ENCODE measurements at regions not wholly inside any gene's neighbourhood (a gene's known extent, or its start where the extent isn't known, plus 50 kb on each side); places are given as distances from the start of the nearest gene placed in this dataset.
"Not testable (repeated sequence)": the region's sequence is repeated elsewhere in the genome, so short reads cannot be mapped to it uniquely, and the experiment has no call there.

DNA sequence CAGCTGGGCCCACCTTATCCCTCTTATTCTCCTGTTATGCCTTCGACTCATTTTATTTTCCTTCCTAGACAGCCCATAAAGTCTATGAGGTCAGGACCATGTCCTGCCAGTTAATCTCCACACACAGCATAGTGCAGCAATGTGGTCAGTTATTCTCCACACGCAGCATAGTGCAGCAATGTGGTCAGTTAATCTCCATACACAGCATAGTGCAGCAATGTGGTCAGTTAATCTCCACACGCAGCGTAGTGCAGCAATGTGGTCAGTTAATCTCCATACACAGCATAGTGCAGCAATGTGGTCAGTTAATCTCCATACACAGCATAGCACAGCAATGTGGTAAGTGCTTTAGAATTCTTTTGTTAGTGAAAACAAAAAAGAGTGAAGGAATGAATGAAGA lies 77.8 kb downstream of the TEX36 start:
- no peak for DNase-seq (ENCODE audit: low read depth in 2 of 3, low spot score in 2 of 3)

DNA sequence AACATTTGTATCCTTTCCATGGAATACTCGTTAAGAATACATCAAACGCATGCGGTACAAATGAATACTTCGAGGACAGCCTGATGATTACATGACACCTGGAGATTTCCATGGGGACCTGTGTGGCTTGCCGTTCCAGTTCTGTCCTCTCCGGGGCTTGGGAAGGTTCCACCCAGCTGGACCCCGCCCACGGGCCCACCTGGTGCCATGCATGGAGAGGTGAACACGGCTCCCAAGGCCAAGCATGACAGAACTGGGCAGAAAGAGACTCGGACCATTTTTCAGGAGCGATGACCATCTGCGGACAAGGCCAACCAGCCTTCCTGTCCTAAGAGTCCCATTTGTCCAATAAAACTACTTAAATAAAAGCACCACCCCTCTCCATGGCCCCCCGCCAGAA lies 80.1 kb downstream of the TEX36 start:
- DNase-seq (ENCODE audit: low read depth in 2 of 3, low spot score in 2 of 3) = no peak

DNA sequence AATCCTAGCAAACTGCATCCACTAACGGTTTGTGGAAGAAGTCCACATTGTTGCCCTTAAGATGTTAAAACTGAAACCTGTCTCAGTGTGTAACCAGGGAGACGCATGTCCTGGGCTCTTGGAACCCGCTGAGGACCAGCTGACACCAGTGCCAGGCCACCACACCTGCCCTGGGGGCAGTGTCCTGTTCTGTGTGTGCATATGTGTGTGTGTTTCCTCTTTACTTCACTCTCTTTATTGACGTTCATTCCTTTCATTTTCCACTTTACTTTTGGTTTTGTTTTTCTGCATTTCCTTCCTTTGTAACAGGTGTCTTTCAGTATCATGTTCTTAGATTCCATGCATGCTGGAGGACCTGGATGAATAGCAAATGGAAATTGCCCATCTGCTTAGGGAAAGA lies 83.8 kb downstream of the TEX36 start:
- no peak for DNase-seq (ENCODE audit: low read depth in 2 of 3, low spot score in 2 of 3)

DNA sequence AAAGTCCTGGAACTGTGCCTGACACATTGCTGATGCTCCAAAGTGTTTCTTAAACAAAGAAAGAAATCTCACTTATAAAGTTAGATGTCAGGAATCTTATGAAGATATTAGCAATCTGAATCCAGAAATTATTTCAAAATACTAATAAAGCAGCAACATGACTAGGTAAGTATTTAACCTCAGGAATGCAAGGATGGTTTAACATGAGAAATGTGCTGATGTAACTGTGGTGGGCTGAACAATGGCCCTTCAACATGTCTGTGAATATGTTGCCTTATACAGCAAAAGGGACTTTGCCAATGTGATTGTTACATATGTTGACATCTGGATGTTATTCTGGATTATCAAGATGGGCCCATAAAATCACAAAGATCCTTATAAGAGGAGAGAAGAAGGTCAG lies 87.1 kb downstream of the TEX36 start:
- DNase-seq (ENCODE audit: low read depth in 2 of 3, low spot score in 2 of 3) = no peak

DNA sequence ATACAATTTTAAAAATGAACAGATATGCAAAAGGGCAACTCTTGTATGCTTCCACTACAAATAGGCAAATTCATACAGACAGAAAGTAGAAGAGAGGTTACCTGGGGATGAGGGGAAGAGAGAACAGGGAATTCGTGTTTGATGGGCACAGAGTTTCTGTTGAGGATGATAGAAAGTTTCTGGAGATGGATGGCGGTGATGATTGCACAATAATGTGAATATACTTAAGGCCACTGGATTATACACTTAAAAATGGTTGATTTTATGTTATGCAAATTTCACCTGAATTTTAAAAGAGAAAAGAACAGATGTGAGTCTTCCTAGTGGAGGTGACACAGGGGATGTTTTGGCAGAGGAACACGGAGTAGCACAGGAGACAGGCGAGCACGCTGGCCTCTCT lies 89.3 kb downstream of the TEX36 start:
- no peak for DNase-seq (ENCODE audit: low read depth in 2 of 3, low spot score in 2 of 3)

DNA sequence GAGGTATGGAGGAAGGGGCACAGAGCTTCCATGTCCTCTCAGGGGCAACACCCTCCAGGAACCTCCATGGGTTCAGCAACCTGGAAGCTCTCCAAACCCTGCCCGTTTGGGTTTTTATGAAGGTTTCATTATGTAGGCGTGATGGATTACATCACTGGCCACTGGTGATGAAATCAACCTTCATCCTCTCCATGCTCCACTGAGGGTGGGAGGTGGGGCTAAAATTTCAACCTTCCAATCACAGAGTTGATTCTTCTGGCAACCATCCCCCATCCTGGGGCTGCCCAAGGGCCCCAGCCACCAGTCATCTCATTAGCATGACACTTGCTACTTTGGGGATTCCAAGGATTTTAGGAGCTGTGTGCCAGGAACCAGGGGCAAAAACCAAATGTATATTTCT lies 90.1 kb downstream of the TEX36 start:
- no peak for DNase-seq (ENCODE audit: low read depth in 2 of 3, low spot score in 2 of 3)

DNA sequence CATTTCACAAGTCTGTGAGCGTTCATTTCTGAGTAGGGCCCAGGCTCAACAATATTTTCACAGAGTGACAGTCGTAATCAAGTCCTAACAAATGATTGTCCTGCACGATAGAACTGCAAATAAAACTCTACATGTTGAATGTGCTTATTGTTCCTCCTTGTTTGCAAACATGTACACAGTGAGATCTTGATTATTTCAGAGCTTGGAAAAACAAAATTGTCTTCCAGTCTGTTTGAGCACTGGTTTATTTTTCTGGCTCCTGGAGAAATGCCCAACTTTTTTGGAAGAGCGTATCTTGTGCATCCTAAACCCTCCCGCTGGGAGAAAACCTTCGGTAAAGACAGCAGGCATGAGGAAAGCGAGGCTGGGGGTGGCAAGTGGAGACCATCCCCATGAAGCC lies 91.1 kb downstream of the TEX36 start:
- DNase-seq (ENCODE audit: low read depth in 2 of 3, low spot score in 2 of 3) = no peak

DNA sequence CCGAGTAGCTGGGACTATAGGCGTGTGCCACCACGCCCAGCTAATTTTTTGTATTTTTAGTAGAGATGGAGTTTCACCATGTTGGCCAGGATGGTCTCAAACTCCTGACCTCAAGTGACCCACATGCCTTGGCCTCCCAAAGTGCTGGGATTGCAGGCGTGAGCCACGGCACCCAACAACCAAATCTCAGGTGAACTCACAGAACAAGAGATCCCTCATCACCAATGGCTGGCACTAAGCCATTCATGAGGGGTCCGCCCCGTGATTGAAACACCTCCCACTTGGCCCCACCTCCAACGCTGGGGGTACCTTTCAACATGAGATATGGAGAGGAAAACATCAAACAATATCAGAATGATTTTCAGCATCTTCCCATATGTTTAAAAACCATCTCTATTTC lies 94.2 kb downstream of the TEX36 start:
- DNase-seq (ENCODE audit: low read depth in 2 of 3, low spot score in 2 of 3) = not testable (repeated sequence)

DNA sequence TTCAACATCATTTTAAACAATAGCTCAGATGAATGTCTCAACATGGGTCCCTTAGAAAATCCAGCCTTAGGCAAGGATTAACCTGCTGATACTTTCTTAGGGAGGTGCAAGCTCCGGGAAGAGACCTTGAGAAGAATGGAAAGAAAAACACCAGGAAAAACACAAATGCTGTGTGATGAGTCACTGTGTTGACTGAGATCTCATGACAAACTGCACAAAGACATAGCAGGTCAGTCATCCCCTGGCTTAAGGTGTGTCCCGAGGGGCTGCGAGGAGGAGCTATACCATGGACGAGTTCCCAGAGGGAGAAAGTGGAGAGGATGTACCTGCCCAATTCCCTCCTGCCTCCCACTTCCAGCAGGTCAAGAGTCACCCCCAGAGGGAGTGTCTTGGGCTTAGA lies 98.0 kb downstream of the TEX36 start:
- DNase-seq (ENCODE audit: low read depth in 2 of 3, low spot score in 2 of 3) = no peak

DNA sequence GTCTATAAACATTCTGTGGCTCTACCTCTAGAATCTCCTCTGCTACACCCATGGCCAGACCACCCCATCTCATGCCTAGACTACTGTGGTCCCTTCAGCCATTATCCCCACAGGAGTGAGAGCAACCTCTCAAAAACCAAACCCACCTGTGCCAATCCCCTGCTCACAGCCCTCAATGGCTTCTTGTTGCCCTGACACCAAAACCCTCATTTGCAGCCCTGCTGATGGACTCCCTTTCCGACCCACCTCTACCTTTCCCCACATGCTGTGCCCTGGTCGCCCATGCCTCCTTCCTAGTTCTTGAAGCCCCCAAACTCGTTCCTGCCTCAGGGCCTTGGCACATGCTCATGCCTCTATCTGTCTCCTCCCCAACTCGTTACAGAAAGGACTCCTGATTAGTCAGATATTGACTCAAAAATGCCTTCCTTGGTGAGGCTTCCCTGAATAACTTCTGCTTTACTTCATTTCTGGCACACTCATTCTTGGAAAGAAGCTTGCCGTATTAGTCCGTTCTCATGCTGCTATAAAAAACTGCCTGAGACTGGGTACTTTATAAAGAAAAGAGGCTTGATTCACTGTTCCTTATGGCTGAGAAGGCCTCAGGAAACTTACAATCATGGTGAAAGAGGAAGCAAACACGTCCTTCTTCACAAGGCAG lies 104.2 kb downstream of the TEX36 start:
- no peak for DNase-seq (ENCODE audit: low read depth in 2 of 3, low spot score in 2 of 3)

DNA sequence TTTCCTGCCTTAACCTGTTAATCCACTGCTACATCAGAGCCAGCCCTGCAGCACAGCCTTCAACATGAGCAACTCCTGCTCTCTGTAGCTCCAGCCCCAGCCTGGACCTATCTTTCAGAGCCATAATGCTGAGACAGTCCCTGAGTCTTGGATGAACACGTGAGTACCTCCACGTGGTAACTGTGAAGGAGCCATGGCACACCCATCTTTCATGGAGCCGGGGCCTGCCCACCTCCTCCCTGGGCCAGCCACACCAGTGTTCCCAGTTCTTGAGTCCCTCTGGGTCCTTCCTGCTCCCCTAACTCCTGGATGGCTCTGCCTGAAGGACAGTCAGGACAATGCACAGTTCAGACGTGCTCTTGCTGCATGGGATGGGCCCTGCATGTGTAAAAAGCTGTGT lies 107.1 kb downstream of the TEX36 start:
- no peak for DNase-seq (ENCODE audit: low read depth in 2 of 3, low spot score in 2 of 3)

DNA sequence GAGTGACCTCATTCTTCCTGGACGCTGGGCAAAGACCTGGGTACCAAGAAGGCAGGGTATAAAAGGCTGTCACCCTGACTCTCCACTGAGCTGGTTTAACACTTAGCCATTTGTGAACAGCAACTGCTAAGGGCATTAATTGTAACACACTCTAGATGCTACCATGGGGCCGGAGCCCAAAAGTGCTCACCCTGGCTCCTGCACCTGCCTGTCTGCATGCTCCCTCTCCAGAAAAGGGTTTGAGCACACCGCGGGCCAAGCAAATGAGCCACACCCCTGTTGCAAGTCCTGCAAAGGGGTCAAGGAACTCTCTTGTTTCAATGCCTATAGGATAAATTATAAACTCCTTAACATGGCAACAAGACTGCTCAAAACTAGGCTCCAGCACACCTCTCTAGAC lies 114.8 kb downstream of the TEX36 start:
- DNase-seq (ENCODE audit: low read depth in 2 of 3, low spot score in 2 of 3) = no peak

DNA sequence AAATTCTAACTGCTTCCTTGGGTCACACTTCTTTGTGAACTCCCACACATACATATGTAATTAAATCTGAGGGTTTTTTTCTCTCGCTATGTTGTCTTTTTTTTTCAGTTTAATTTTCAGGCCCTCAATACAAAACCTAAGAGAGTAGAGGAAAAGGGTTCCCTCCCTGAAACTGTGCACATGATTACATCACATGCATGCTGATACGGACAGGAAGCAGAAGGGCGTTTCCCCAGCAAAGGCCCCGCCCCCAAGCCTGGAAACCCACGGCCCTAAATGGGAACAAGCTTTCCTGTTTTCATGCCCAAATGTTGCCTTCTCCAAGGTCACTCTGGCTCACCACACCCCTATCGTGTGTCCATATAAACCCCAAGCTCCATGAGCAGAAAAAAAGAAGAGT lies 115.4 kb downstream of the TEX36 start:
- DNase-seq (ENCODE audit: low read depth in 2 of 3, low spot score in 2 of 3) = no peak

DNA sequence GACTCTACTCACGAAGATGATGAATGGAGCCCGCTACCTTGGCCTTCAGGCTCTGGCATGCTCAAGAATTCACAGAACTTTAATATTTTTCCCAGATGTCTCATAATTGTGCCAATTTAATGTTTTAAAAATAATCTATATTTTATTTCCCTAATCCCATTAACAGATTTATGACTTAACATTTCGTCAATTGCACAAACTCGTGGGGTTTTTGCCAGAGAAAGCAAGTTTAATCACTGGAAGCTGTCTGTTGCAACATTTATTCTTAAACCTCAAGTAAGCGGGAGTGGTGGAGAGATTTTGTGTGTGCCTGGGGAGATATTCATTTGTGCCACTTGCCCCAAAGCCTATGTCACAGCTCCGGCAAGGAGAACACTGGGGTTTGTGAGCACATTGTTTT lies 117.9 kb downstream of the TEX36 start:
- DNase-seq (ENCODE audit: low read depth in 2 of 3, low spot score in 2 of 3) = no peak

DNA sequence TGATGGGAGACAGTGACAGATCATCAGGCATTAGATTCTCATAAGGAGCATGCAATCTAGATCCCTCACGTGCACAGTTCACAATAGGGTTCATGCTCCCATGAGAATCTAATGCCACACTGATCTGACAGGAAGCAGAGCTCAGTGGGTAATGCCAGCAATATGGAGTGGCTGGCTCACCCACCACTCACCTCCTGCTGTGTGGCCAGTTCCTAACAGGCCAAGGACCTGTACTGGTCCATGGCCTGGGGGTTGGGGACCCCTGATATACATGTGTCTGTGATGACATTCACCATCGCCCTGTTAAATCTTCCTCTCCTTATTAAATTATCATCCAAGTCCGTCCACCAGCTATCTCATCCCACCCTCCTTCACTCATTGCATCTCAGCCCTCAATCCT lies 118.4 kb downstream of the TEX36 start:
- no peak for DNase-seq (ENCODE audit: low read depth in 2 of 3, low spot score in 2 of 3)

DNA sequence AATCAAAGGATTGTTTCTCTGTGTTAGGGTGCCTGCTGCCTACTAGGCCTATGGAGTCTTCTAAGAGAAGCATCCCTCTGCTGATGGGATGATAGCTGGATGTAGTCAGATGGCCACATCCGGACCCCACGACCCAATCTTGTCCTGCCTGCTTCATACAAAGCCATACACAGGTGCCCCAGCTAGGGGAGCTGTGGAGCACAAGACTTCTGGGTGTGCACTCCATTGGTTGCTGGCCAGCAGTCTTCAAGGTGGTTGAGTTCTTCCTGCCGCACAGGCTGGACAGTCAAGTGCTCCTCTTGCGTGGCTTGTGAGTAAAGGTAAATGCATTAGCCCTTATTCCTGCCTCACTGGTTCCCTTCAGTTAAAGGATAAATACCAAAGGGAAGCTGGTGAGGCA lies 120.2 kb downstream of the TEX36 start:
- DNase-seq (ENCODE audit: low read depth in 2 of 3, low spot score in 2 of 3) = no peak

DNA sequence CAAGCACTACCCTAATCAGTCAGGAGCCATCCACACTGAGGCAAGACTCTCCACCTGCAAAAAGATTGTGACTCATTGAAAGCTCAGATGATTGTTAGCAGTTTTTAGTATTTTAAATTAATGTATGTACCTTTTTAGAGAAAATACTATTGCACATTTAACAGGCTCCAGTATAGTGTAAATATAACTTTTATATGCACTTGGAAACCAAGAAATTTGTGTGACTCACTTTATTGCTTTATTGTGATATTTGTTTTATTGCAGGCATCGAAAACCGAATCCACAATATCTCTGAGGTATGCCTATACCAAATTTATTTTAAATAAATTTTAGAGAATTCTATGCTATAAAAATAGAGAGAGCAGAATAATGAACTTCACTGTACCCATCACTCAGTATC lies 122.0 kb downstream of the TEX36 start:
- no peak for DNase-seq (ENCODE audit: low read depth in 2 of 3, low spot score in 2 of 3)

DNA sequence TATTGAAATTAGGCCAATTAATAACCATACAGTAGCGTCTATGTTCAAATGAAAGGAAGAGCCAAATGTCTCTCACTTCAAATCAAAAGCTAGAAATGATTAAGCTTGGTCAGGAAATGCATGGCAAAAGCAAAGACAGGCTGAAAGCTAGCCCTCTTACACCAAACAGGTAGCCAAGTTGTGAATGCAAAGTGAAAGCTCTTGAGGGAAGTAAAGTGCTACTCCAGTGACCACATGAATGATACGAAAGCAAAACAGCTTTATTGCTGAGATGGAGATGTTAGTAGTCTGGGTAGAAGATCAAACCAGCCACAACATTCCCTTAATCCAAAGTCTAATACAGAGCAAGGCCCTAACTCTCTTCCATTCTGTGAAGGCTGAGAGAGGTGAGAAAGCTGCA lies 123.8 kb downstream of the TEX36 start:
- no peak for DNase-seq (ENCODE audit: low read depth in 2 of 3, low spot score in 2 of 3)

DNA sequence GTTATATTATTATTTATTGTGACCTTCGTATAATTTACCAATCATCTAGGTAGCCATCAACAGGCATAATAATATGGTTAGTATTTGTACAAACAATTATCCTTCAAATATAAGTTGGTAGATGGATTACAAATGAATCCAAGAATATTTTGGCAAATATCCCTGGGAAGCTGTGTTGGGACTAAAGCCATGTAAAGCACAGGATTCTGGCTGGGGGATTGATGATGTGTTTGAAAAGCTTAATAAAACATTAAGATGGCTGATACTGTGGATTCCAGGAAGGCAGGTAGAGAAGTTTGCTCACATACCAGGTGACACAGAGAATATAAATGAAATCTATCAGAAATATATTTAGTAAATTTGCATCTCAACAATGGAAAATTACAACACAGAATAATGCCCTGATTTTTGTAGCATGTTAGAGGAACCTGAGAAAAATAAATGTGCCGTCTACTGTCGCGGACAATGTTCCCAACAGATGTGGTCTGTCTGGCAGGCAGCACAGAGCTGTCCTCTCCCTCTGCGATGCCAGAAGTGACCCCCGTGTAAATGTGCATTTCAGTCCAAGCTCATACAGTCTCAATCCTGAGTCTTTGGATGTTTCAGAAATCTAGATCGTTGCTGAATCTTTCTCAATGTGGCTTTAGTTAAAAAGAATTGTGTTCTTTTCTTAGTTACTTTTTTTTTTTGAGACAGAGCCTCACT lies 125.0 kb downstream of the TEX36 start:
- DNase-seq (ENCODE audit: low read depth in 2 of 3, low spot score in 2 of 3) = no peak

DNA sequence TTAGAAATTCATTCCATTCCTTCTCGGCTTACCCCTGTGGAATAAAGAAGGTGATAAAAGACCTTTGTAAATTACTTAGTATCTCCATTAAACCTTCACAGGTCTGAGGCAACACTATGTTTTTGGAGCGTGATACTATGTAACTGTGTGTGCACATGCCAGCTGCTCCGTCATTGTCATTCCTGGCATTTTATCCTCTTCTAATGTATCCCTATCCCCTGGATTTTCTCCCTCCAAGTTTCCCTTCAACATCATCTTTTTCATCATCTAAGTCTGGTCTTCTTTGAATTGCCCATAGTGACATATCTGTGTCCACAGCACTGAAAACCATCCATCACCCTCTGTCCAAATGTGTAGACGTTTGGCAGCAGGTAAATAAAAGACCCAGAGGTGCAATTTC lies 125.7 kb downstream of the TEX36 start:
- no peak for DNase-seq (ENCODE audit: low read depth in 2 of 3, low spot score in 2 of 3)

DNA sequence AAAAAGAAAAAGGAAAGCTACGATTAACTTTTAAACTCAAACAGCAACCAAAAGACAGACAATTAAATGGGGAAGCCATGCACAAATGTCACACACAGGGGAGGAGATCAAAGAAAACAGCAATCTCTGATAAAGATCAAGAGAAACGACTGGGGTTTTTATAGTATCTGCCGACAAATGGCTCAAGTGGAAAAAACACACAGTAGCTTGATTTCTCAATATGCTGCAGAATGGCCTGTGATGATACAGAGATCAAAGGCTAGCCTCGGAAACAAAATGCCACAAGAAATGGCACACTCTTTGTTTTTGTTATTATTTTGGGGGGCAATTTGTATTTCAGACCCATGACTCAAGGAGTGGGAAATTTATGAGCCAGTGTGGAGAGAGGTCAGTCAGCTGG lies 126.1 kb downstream of the TEX36 start:
- DNase-seq (ENCODE audit: low read depth in 2 of 3, low spot score in 2 of 3) = no peak

DNA sequence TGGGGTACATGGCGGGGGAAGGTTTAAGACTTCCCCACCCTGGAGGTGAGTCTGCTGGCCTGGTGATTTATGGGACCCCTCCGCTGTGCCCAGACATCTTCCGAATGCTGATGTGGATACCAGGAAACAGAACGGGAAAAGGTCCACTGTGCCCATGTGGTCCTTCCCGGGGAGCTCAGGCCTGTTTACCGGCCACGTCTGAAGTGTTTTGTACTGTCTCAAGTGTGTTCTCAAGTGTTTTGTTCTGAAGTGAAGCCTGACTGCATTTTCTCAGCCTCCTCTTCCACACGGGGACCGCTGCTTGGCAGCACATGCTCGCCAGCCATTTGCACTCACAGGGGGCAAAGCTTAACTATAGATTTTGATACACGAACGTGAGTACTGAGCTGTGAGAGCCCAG lies 127.2 kb downstream of the TEX36 start:
- DNase-seq (ENCODE audit: low read depth in 2 of 3, low spot score in 2 of 3) = no peak

DNA sequence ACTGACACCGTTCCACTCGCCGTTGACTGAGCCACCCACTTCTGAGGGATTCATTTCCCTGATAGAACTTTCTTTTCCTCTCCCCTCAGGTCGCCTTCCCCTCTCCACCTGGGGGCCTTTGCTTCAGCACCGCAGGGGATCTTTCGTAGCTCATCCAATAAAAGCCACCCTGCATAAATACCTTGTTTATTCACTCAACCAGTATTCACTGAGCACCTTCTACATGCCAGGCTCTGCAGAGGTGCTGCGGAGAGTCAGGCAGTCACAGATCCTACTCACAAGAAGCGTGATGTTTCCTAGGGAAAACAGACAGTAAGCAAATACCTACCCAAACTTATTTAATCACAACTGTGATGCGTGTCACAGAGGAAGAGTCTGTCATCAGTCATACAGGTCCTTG lies 127.7 kb downstream of the TEX36 start:
- no peak for DNase-seq (ENCODE audit: low read depth in 2 of 3, low spot score in 2 of 3)
